Endothelial cell of umbilical vein (primary cell): ENCODE measurements at regions not wholly inside any gene's neighbourhood (a gene's known extent, or its start where the extent isn't known, plus 50 kb on each side); places are given as distances from the start of the nearest gene placed in this dataset.

Source experiments
- POLR2A ChIP-seq: IDR thresholded peaks from 2 replicates; pipeline ENCODE4 v1.6.1; 2012; ENCODE audit warnings: low read depth, mild to moderate bottlenecking, control low read depth, low read length
- TF ChIP-seq, protein P1 (sequence below): IDR thresholded peaks from 2 replicates; pipeline ENCODE4 v1.6.1; 2011; ENCODE audit not compliant: insufficient read depth, insufficient read length
- TF ChIP-seq, protein P2 (sequence below), 2 donors: IDR thresholded peaks; 1 replicate in 1 of 2; 2 replicates in 1 of 2; pipeline ENCODE4 v1.5.1; 2011; ENCODE audit warnings: low read length in 2 of 2, mild to moderate bottlenecking in 2 of 2, moderate library complexity in 2 of 2, control low read depth in 1 of 2, inconsistent platforms in 1 of 2, low read depth in 1 of 2; ENCODE audit not compliant: insufficient read depth in 1 of 2; ENCODE audit errors: extremely low read depth in 1 of 2

- TF ChIP-seq, protein P1, sequence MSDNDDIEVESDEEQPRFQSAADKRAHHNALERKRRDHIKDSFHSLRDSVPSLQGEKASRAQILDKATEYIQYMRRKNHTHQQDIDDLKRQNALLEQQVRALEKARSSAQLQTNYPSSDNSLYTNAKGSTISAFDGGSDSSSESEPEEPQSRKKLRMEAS = no peak
- TF ChIP-seq, protein P2, sequence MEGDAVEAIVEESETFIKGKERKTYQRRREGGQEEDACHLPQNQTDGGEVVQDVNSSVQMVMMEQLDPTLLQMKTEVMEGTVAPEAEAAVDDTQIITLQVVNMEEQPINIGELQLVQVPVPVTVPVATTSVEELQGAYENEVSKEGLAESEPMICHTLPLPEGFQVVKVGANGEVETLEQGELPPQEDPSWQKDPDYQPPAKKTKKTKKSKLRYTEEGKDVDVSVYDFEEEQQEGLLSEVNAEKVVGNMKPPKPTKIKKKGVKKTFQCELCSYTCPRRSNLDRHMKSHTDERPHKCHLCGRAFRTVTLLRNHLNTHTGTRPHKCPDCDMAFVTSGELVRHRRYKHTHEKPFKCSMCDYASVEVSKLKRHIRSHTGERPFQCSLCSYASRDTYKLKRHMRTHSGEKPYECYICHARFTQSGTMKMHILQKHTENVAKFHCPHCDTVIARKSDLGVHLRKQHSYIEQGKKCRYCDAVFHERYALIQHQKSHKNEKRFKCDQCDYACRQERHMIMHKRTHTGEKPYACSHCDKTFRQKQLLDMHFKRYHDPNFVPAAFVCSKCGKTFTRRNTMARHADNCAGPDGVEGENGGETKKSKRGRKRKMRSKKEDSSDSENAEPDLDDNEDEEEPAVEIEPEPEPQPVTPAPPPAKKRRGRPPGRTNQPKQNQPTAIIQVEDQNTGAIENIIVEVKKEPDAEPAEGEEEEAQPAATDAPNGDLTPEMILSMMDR (IDR thresholded peaks at IDR 0.05; ENCODE audit: extremely low read depth in 1 of 2, insufficient read depth in 1 of 2, low read depth in 1 of 2, low read length in 2 of 2) = no peak
- TF ChIP-seq POLR2A = no peak
Observed at GRCh38 chr1:82215853-82216175, 415.1 kb downstream of the ADGRL2 start.
